ENCODE measurements at regions not wholly inside any gene's neighbourhood (a gene's known extent, or its start where the extent isn't known, plus 50 kb on each side); places are given as distances from the start of the nearest gene placed in this dataset.

- DNase-seq = no peak
- no peaks in the 10 kb centered on the region for H3K27me3 ChIP-seq
- no peaks in the 10 kb centered on the region for H3K36me3 ChIP-seq
- no peak overlapping the region for H3K4me3 ChIP-seq
- no peak overlapping the region for H3K27ac ChIP-seq
- H3K9me3 ChIP-seq (replicated peaks) = no peaks in the 10 kb centered on the region
- H3K4me1 ChIP-seq = peaks cover 28% of the 10 kb centered on the region
Observed at GRCh38 chr11:130765406-130765805, 150.9 kb downstream of the SNX19 start.

- no peaks in the 10 kb centered on the region for H3K9me3 ChIP-seq (replicated peaks)
- DNase-seq = peak in 1 of 2 experiments; percentile 23
- H3K4me3 ChIP-seq = no peak overlapping the region
- no peaks in the 10 kb centered on the region for H3K27me3 ChIP-seq
- no peak overlapping the region for H3K27ac ChIP-seq
- no peaks in the 10 kb centered on the region for H3K36me3 ChIP-seq
- peaks cover 29% of the 10 kb centered on the region for H3K4me1 ChIP-seq
Observed at GRCh38 chr11:130765951-130766649, 150.2 kb downstream of the SNX19 start.

DNA sequence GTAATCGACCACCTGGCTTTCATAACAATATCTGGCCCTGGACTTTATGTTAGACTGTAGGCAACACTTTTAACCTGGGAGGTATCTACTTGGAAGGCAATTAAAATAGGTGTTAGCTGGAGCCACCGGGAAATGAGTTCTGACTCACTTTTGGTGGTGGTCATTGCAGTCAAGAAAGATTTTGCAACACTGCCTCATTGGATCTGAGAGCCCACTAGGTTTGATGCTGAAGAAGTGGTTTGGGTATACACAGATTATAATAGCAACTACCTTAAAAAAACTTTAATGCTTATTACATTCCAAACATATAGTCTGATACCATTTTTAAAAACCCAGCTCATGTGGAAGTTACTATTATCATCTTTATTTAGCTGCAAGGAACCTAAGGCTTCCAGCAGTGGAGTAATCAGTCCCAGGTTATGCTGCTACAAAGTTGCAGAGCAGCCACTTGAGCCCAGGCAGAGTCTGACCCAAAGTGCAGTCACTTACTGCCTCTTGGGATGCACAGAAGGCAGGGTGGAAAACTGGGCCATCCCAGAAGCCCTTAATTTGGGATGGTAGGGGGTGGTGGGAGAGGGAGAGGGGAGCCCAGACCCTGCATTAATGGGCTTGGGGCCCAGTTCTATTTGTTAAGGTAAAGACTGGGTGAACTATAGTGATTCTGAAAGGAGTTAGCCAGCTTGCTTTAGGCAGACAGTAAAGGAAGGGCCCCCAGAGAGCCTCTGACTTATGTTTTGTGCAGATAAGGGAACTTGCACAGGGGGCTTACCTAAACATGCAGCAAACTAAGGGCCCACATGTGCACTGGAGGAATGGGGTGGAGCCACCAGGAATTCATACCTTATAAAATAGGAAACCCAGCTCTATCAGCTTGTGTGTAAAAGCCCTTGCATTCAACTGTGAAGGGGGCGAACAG is 149.4 kb downstream of the SNX19 start:
- no peaks in the 10 kb centered on the region for H3K27me3 ChIP-seq

GRCh38 chr11:130769782-130770535 is 146.3 kb downstream of the SNX19 start:
- no peak for DNase-seq
- H3K36me3 ChIP-seq = no peaks in the 10 kb centered on the region
- H3K9me3 ChIP-seq (replicated peaks) = no peaks in the 10 kb centered on the region
- no peak overlapping the region for H3K27ac ChIP-seq
- H3K4me1 ChIP-seq = peaks cover 41% of the 10 kb centered on the region
- H3K4me3 ChIP-seq = no peak overlapping the region
- H3K27me3 ChIP-seq = no peaks in the 10 kb centered on the region

More for the DNA sequence above, 149.4 kb downstream of the SNX19 start:
- DNase-seq = no peak
- Histone ChIP-seq H3K9me3 (replicated peaks) (no peaks in the 10 kb centered on the region), H3K4me3 (no peak overlapping the region), H3K4me1 (peaks cover 29% of the 10 kb centered on the region), H3K36me3 (no peaks in the 10 kb centered on the region), H3K27ac (no peak overlapping the region)

- peaks cover 27% of the 10 kb centered on the region for H3K4me1 ChIP-seq
- H3K36me3 ChIP-seq = no peaks in the 10 kb centered on the region
- peak overlapping the region; percentile 9 for H3K27ac ChIP-seq
- no peaks in the 10 kb centered on the region for H3K27me3 ChIP-seq
- no peaks in the 10 kb centered on the region for H3K9me3 ChIP-seq (replicated peaks)
- no peak for DNase-seq
- H3K4me3 ChIP-seq = no peak overlapping the region
Observed at GRCh38 chr11:130771708-130772107, 144.6 kb downstream of the SNX19 start.

DNA sequence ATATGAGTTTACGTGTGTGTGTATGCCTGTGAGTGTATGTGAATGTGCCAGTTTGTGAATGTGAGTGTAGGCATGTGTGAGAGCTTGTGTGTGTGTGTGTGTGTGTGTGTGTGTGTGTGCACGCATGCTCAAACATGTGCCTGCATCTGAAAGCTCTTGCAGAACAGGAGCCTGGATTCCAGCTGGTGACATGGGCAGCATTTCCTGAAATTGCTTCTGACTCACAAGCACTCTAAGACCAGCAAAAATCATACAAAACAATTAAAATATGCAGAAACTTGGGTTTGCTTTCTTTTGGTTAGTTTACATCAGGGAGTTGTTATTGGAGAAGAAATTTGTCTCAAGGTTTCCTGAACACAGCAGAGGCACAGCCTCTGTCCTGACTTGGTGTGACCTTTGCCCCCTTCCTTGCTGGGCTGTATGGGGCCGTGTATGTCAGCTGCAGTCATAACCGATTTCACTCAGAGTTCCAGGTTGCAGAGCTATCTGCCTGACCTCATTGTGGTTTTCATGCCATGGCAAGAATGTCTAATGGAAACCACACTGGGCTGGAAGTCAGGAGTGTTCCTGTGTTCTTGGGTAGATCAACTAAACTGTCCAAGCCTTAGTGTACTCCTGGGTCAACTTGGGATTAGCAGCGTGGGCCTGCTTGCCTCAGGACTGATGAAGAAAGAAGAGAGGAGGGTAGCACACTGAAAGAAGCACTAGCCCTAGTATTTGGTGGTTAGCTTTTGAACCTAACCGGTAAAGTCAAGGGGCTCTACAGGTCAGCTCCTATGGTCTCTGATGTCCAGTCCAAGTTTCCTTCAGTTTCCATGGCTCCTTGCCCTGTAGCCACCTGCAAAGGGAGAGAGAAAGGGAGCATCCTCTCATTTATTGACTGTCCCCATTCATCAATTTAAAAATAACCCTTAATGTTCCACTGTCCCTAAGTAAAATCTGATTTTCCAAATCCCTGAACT is 143.7 kb downstream of the SNX19 start:
- Histone ChIP-seq H3K36me3 (no peaks in the 10 kb centered on the region), H3K9me3 (replicated peaks) (no peaks in the 10 kb centered on the region), H3K4me1 (peaks cover 27% of the 10 kb centered on the region), H3K27ac (peak overlapping the region; percentile 12; the same call in 1 of the 2 replicates), H3K27me3 (no peaks in the 10 kb centered on the region), H3K4me3 (no peak overlapping the region)
- peak; percentile 73 to 80 for DNase-seq

- H3K36me3 ChIP-seq = no peaks in the 10 kb centered on the region
- H3K4me1 ChIP-seq = peaks cover 27% of the 10 kb centered on the region
- H3K4me3 ChIP-seq = no peak overlapping the region
- DNase-seq = no peak
- no peaks in the 10 kb centered on the region for H3K27me3 ChIP-seq
- H3K27ac ChIP-seq = no peak overlapping the region; the same call in 1 of the 2 replicates
- H3K9me3 ChIP-seq (replicated peaks) = no peaks in the 10 kb centered on the region
Observed at GRCh38 chr11:130773244-130773820, 142.9 kb downstream of the SNX19 start.

DNA sequence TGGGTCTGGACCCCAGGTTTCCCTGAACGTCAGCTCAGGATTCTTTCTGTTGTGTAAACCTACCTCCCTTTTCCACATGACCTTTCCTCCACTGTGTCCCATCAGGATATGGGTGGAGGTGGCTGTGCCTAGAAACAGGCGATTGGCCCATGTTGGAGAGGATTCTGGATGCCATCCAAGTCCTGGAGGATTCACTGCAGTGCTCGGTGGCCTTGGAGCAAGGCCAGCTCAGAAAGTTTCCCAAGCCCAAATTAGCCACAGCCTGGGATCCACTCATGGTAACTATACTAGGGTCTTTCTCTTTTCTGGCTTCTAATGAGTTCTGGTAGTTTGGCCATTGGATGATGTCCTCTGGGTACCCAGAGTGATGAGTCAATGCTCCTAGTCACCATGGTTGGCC is 141.6 kb downstream of the SNX19 start:
- H3K27me3 ChIP-seq = no peaks in the 10 kb centered on the region
- H3K36me3 ChIP-seq = no peaks in the 10 kb centered on the region
- no peak for DNase-seq
- H3K4me1 ChIP-seq = peaks cover 27% of the 10 kb centered on the region
- H3K4me3 ChIP-seq = no peak overlapping the region
- H3K27ac ChIP-seq = no peak overlapping the region
- no peaks in the 10 kb centered on the region for H3K9me3 ChIP-seq (replicated peaks)

- H3K27ac ChIP-seq = no peak overlapping the region
- no peaks in the 10 kb centered on the region for H3K27me3 ChIP-seq
- no peaks in the 10 kb centered on the region for H3K36me3 ChIP-seq
- DNase-seq = no peak
- H3K9me3 ChIP-seq (replicated peaks) = no peaks in the 10 kb centered on the region
- no peak overlapping the region for H3K4me3 ChIP-seq
- H3K4me1 ChIP-seq = peaks cover 27% of the 10 kb centered on the region
Observed at GRCh38 chr11:130775306-130776060, 140.8 kb downstream of the SNX19 start.

GRCh38 chr11:130776061-130776419 is 140.2 kb downstream of the SNX19 start:
- Histone ChIP-seq H3K9me3 (replicated peaks) (no peaks in the 10 kb centered on the region), H3K36me3 (no peaks in the 10 kb centered on the region), H3K4me1 (peaks cover 26% of the 10 kb centered on the region), H3K27me3 (no peaks in the 10 kb centered on the region), H3K27ac (no peak overlapping the region), H3K4me3 (no peak overlapping the region)
- DNase-seq = no peak

DNA sequence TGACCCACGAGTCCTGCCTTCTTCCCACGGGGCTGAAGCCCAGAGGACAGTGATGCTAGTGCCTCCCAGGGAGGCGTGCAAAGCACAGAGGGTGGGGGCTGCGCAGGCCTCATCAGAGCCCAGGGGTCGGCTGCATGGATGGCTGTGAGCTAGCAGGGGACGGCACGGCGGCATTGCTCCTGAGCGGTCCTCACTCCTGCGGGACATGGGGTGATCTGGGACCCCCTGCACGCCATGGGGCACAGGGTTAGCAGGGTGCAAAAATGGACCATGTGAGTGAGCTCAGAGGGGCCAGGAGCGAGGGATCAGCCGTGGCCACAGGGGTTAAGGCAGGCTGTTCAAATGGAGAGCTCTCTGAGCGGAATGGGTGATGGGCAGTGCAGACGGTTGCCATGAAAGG is 138.3 kb downstream of the SNX19 start:
- DNase-seq = no peak
- Histone ChIP-seq H3K4me1 (peaks cover 24% of the 10 kb centered on the region), H3K27ac (no peak overlapping the region), H3K36me3 (no peaks in the 10 kb centered on the region), H3K27me3 (no peaks in the 10 kb centered on the region), H3K4me3 (no peak overlapping the region), H3K9me3 (replicated peaks) (no peaks in the 10 kb centered on the region)

DNA sequence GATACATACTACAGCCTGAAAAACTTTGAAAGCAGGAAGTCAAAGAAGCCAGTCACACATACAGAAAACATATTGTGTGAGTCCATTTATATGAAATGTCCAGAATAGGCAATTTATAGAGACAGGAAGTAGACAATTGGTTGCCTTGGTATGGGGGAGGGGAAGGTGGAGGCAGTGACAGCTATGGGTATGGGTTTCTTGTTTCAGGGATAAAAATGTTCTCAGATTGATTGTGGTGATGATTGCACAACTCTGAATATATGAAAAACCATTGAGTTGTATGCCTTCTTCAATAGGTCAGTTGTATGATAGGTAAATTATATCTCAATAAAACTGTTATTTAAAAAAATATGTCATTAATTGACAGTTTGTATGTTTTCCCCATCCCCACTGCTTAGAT is 137.6 kb downstream of the SNX19 start:
- no peaks in the 10 kb centered on the region for H3K36me3 ChIP-seq
- no peak overlapping the region for H3K4me3 ChIP-seq
- no peak overlapping the region for H3K27ac ChIP-seq
- H3K9me3 ChIP-seq (replicated peaks) = no peaks in the 10 kb centered on the region
- no peaks in the 10 kb centered on the region for H3K27me3 ChIP-seq
- no peak for DNase-seq
- peaks cover 24% of the 10 kb centered on the region for H3K4me1 ChIP-seq

GRCh38 chr11:130779267-130779666 is 137.0 kb downstream of the SNX19 start:
- no peak for DNase-seq
- peaks cover 24% of the 10 kb centered on the region for H3K4me1 ChIP-seq
- no peaks in the 10 kb centered on the region for H3K27me3 ChIP-seq
- H3K9me3 ChIP-seq (replicated peaks) = no peaks in the 10 kb centered on the region
- H3K27ac ChIP-seq = no peak overlapping the region
- no peak overlapping the region for H3K4me3 ChIP-seq
- H3K36me3 ChIP-seq = no peaks in the 10 kb centered on the region

Data from SJCRH30 (cell line).